IMR-90 (cell line): ENCODE measurements at regions not wholly inside any gene's neighbourhood (a gene's known extent, or its start where the extent isn't known, plus 50 kb on each side); places are given as distances from the start of the nearest gene placed in this dataset.
"Not testable (repeated sequence)": the region's sequence is repeated elsewhere in the genome, so short reads cannot be mapped to it uniquely, and the experiment has no call there.

ENCODE experiments used
- ATAC-seq: fragments of 200-7000 bp; cut with Tn5 transposase; 2 replicates; pipeline ENCODE4 v1.9.1; 2020; ENCODE audit warnings: low read depth, mild to moderate bottlenecking, moderate library complexity
- BruUV-seq: library from RNA; stranded (reverse); fragments of 400-500 nt; replicated peaks from 2 replicates; lab custom pipeline; 2021; lab: Mats Ljungman, UMichigan
- CTCF ChIA-PET: fragments of 300-600 bp; formaldehyde crosslinking; extraction: SDS; loops from one replicate; lab custom pipeline; 2021; ENCODE audit warnings: antibody characterized with exemption; lab: Yijun Ruan, JAX
- POLR2A ChIA-PET: fragments of 300-600 bp; sonication (Branson Sonifier 250); formaldehyde crosslinking; loops from one replicate; lab custom pipeline; 2022; ENCODE audit warnings: antibody characterized with exemption; ENCODE audit not compliant: unreplicated experiment; lab: Charles Lee
- DNase-seq: peaks from one replicate; pipeline ENCODE4 v3.0.0; 2013
- H2AFZ ChIP-seq: replicated peaks from 2 replicates; pipeline ENCODE3; 2013; ENCODE audit warnings: low read length, mild to moderate bottlenecking; ENCODE audit not compliant: poor library complexity
- H2AK5ac ChIP-seq: 2 replicates; pipeline ENCODE4 v1.6.1; 2013; ENCODE audit warnings: low read depth, low read length, inconsistent platforms
- H2AK9ac ChIP-seq: replicated peaks from 2 replicates; pipeline ENCODE3; 2013; ENCODE audit warnings: mild to moderate bottlenecking, low read depth, low read length, moderate library complexity; ENCODE audit not compliant: poor library complexity
- H2BK120ac ChIP-seq: 2 replicates; pipeline ENCODE4 v1.6.1; 2013; ENCODE audit warnings: low read depth, low read length, inconsistent platforms
- H2BK15ac ChIP-seq: 3 replicates; pipeline ENCODE4 v1.6.1; 2013; ENCODE audit warnings: low read depth, low read length, inconsistent platforms
- H2BK20ac ChIP-seq: 2 replicates; pipeline ENCODE4 v1.6.1; 2013; ENCODE audit warnings: low read depth, mild to moderate bottlenecking, inconsistent platforms, low read length, moderate library complexity
- H2BK5ac ChIP-seq: 2 replicates; pipeline ENCODE4 v1.6.1; 2013; ENCODE audit warnings: mild to moderate bottlenecking, low read depth, low read length, inconsistent platforms; ENCODE audit not compliant: poor library complexity, severe bottlenecking
- H3K14ac ChIP-seq: replicated peaks from 2 replicates; pipeline ENCODE4 v1.6.1; 2013; ENCODE audit warnings: low read depth, low read length, inconsistent platforms
- H3K18ac ChIP-seq: 2 replicates; pipeline ENCODE4 v1.6.1; 2013; ENCODE audit warnings: low read depth, low read length, control low read depth
- H3K23ac ChIP-seq: 2 replicates; pipeline ENCODE4 v1.6.1; 2013; ENCODE audit warnings: low read depth, low read length, inconsistent platforms
- H3K27ac ChIP-seq: 2 replicates; pipeline ENCODE4 v1.5.1; 2013; ENCODE audit warnings: mild to moderate bottlenecking, control low read depth, low read length; ENCODE audit not compliant: insufficient read depth
- H3K27me3 ChIP-seq: 2 replicates; pipeline ENCODE4 v1.6.1; 2013; ENCODE audit warnings: low read length; ENCODE audit not compliant: control insufficient read depth, insufficient read depth
- H3K36me3 ChIP-seq: 2 replicates; pipeline ENCODE4 v1.6.1; 2013; ENCODE audit warnings: low read length, mixed read lengths; ENCODE audit not compliant: control insufficient read depth, insufficient read depth
- H3K4ac ChIP-seq: 2 replicates; pipeline ENCODE4 v1.6.1; 2013; ENCODE audit warnings: low read depth, low read length, inconsistent platforms
- H3K4me1 ChIP-seq: 2 replicates; pipeline ENCODE4 v1.6.1; 2013; ENCODE audit warnings: low read length, mixed read lengths; ENCODE audit not compliant: control insufficient read depth, insufficient read depth
- H3K4me2 ChIP-seq: 2 replicates; pipeline ENCODE4 v1.6.1; 2013; ENCODE audit warnings: low read depth, mild to moderate bottlenecking, control low read depth, low read length, moderate library complexity
- H3K4me3 ChIP-seq: 2 replicates; pipeline ENCODE4 v1.5.1; 2013; ENCODE audit warnings: low read depth, mild to moderate bottlenecking, control low read depth, low read length, moderate library complexity; ENCODE audit not compliant: insufficient read depth
- H3K56ac ChIP-seq: 2 replicates; pipeline ENCODE4 v1.6.1; 2013; ENCODE audit warnings: low read length, inconsistent platforms; ENCODE audit not compliant: insufficient read depth; ENCODE audit errors: extremely low read depth
- H3K79me1 ChIP-seq, 2 experiments: 2 replicates each; pipeline ENCODE4 v1.6.1; 2013; ENCODE audit warnings: low read length in 2 of 2, inconsistent platforms in 1 of 2, low read depth in 1 of 2
- H3K9ac ChIP-seq: 2 replicates; pipeline ENCODE4 v1.6.1; 2013; ENCODE audit warnings: low read depth, low read length, control low read depth
- H3K9me1 ChIP-seq: 2 replicates; pipeline ENCODE4 v1.6.1; 2013; ENCODE audit warnings: low read length, inconsistent platforms; ENCODE audit not compliant: insufficient read depth
- H3K9me3 ChIP-seq: 2 replicates; pipeline ENCODE4 v1.6.1; 2013; ENCODE audit warnings: low read length; ENCODE audit not compliant: control insufficient read depth, insufficient read depth
- H4K20me1 ChIP-seq: 2 replicates; pipeline ENCODE4 v1.6.1; 2013; ENCODE audit warnings: low read length, inconsistent platforms; ENCODE audit not compliant: insufficient read depth
- H4K5ac ChIP-seq: 2 replicates; pipeline ENCODE4 v1.6.1; 2013; ENCODE audit warnings: mild to moderate bottlenecking, low read depth, low read length, control low read depth
- H4K8ac ChIP-seq, 2 experiments: 2 replicates each; pipeline ENCODE4 v1.6.1; 2013; ENCODE audit warnings: low read depth in 2 of 2, low read length in 2 of 2, control low read depth in 1 of 2, inconsistent platforms in 1 of 2
- H4K91ac ChIP-seq: 2 replicates; pipeline ENCODE4 v1.6.1; 2013; ENCODE audit warnings: low read depth, low read length, inconsistent platforms; ENCODE audit not compliant: insufficient read depth
- WGBS, 2 experiments: methylation state at CpG; one replicate each; pipeline versions ENCODE4 v1.1.5 to v1.1.7; 2013; ENCODE audit warnings: missing lambda C conversion rate in 2 of 2; ENCODE audit not compliant: insufficient read length in 1 of 2; ENCODE audit errors: extremely low coverage in 2 of 2; 5-methylcytosine and 5-hydroxymethylcytosine counted together
- dilution Hi-C: fragments of 300-500 bp; cut with HindIII; formaldehyde crosslinking; loops from one replicate; pipeline ENCODE4 v1.14.3; 2018; ENCODE audit warnings: low sequenced_read_pairs; ENCODE audit not compliant: unreplicated experiment
- in situ Hi-C: fragments of 300-500 bp; cut with MboI; formaldehyde crosslinking; loops from 3 replicates; pipeline ENCODE4 v1.14.3; 2019; ENCODE audit warnings: low sequenced_read_pairs, inconsistent platforms, mixed read lengths
- intact Hi-C: fragments of 100-400 bp; cut with micrococcal nuclease; formaldehyde crosslinking; loops from 2 replicates; pipeline ENCODE4 v1.10.0; 2022

DNA sequence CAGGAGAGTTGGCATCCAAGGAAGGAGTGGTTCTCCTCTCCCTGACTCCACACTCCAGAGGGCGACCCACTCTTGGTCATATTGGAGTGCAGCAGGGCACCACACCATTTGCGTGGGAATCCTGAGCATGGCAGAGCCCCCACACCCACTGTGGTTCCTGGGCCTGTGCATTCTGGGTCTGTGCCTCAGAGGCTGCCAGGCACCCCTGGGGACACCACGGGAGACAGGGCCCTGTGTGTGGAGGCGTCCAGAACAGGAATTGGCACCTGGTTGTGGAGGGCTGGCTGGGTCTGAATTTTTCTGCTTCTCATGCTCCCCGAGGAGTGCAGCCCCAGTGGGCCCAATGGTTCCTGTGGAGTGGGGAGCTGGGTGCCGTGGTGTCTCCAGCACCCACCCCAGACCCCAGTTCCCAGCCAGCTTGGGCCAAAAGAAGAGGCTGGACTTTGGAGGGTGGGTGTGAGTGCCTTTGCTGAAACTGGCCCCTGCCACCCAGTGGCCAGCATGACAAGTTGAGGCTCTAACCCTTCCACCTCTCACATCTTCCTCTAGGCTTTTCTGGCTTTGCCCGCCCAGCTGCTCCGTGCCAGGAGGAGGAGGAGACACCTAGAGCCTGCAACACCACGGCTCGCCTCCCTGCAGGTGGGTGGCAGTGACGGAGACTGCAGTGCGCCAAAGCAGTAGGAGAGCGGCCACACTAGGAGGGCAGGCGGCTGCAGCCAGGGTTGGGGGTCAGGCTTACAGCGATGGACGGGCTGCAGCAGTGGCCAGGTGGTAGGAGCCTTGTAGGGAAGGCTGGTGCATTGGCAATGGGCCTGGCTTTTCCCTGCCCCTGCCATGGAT, 250.7 kb downstream of the TP53TG3F start:
- H3K14ac ChIP-seq, in situ Hi-C loops, DNase-seq, POLR2A ChIA-PET, H3K4ac ChIP-seq, H3K79me1 ChIP-seq, H3K4me1 ChIP-seq, H2BK120ac ChIP-seq, ATAC-seq, BruUV-seq, H2BK5ac ChIP-seq, H3K56ac ChIP-seq, intact Hi-C loops, H4K20me1 ChIP-seq, H2AK5ac ChIP-seq, H3K18ac ChIP-seq, H2AK9ac ChIP-seq, H3K4me2 ChIP-seq, H3K9me3 ChIP-seq, H2BK20ac ChIP-seq, H3K27me3 ChIP-seq, dilution Hi-C loops, CTCF ChIA-PET, H3K27ac ChIP-seq, H3K9me1 ChIP-seq, H3K23ac ChIP-seq, H4K5ac ChIP-seq, H4K8ac ChIP-seq, H2BK15ac ChIP-seq, H2AFZ ChIP-seq, H3K36me3 ChIP-seq, H3K9ac ChIP-seq, H3K4me3 ChIP-seq, H4K91ac ChIP-seq: not testable (repeated sequence)
- WGBS, 2 experiments = no CpG with 5 or more reads among the region's 16 CpGs

DNA sequence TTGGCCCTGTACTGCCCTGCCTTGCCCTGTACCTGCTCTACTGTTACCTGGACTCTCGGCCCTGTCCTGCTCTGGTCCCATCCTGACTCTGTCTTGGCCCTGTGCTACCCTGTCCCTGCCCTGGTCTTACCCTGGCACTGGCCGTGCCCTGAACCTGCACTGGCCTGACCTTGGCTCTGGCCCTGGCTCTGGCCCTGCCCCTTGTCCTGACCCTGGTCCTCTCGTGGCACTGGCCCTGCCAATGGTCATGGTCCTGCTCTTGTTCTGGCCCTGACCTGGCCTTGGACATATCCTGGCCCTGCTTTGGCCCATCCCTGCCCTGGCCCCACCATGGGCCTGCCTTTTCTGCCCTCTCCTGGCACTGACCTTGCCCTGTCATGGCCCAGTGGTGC, 251.3 kb downstream of the TP53TG3F start:
- H3K4me1 ChIP-seq, H2AK9ac ChIP-seq, H3K9ac ChIP-seq, H3K18ac ChIP-seq, H3K4me2 ChIP-seq, H4K91ac ChIP-seq, H3K14ac ChIP-seq, H2BK5ac ChIP-seq, H4K5ac ChIP-seq, H4K8ac ChIP-seq, H2BK120ac ChIP-seq, in situ Hi-C loops, H2AFZ ChIP-seq, H3K4ac ChIP-seq, H3K23ac ChIP-seq, BruUV-seq, H3K79me1 ChIP-seq, H2BK20ac ChIP-seq, H3K56ac ChIP-seq, H2AK5ac ChIP-seq, DNase-seq, H3K4me3 ChIP-seq, H3K9me1 ChIP-seq, POLR2A ChIA-PET, H3K27me3 ChIP-seq, CTCF ChIA-PET, H3K36me3 ChIP-seq, H2BK15ac ChIP-seq, H3K9me3 ChIP-seq, H3K27ac ChIP-seq, ATAC-seq, dilution Hi-C loops, H4K20me1 ChIP-seq, intact Hi-C loops: not testable (repeated sequence)
- 60% methylated on average over 1 of the region's 3 CpGs; no CpG with 5 or more reads in 1 of the 2 experiments for WGBS, 2 experiments
